ENCODE measurements at regions not wholly inside any gene's neighbourhood (a gene's known extent, or its start where the extent isn't known, plus 50 kb on each side); places are given as distances from the start of the nearest gene placed in this dataset.

DNA sequence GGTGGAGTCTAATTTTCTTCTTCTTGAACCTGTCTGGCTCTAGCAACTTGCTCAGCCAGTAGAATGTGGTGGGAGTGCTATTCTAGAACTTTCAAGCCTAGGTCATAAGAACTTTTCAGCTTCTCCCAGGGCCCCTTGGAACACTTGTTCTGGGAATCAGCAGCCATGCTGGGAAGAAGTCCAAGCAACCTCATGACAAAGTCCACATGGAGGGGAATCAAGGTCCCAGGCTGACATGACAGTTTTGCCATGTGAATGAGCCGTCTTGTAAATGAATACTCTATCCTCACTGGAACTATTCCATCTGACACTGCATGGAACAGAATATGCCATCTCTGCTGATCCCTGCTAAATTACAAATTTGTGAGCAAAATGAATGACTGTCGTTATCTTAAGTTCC is 214.2 kb upstream of the TBX3 start:
- no peak overlapping the region for H2AFZ ChIP-seq (ENCODE audit: low read depth, low read length)

DNA sequence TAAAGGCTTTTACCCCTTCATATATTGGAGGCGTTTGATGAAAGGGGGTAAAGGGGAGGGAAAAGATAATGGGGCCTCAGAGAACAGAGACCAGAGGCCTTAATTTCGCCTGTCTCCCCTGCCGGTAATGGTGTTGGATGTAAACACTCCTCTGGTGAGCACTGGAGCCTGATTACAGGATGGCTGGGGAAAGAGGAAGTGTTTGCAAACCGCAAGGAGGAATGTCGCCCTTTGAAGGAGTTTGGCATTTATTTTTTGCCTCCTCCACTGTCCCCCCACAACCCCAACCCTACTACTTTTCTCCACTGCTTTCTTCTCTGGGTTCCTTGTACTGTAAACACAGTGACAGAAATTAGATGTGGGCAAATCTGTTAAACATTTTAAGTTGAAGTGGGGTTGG is 211.9 kb upstream of the TBX3 start:
- no peaks in the 10 kb centered on the region for H3K27me3 ChIP-seq (ENCODE audit: insufficient read depth, low read depth, low read length)
- TF ChIP-seq EZH2 (IDR thresholded peaks at IDR 0.05; ENCODE audit: borderline replicate concordance, insufficient read depth, low read length, poor library complexity, severe bottlenecking): no peak
- no peak for TF ChIP-seq POLR2AphosphoS5 (IDR thresholded peaks at IDR 0.05)
- no peak for TF ChIP-seq EP300 (conservative IDR thresholded peaks at IDR 0.05; ENCODE audit: poor library complexity, severe bottlenecking)
- no peak for TF ChIP-seq SMC3 (conservative IDR thresholded peaks at IDR 0.05; ENCODE audit: poor library complexity)
- TF ChIP-seq, protein P1, sequence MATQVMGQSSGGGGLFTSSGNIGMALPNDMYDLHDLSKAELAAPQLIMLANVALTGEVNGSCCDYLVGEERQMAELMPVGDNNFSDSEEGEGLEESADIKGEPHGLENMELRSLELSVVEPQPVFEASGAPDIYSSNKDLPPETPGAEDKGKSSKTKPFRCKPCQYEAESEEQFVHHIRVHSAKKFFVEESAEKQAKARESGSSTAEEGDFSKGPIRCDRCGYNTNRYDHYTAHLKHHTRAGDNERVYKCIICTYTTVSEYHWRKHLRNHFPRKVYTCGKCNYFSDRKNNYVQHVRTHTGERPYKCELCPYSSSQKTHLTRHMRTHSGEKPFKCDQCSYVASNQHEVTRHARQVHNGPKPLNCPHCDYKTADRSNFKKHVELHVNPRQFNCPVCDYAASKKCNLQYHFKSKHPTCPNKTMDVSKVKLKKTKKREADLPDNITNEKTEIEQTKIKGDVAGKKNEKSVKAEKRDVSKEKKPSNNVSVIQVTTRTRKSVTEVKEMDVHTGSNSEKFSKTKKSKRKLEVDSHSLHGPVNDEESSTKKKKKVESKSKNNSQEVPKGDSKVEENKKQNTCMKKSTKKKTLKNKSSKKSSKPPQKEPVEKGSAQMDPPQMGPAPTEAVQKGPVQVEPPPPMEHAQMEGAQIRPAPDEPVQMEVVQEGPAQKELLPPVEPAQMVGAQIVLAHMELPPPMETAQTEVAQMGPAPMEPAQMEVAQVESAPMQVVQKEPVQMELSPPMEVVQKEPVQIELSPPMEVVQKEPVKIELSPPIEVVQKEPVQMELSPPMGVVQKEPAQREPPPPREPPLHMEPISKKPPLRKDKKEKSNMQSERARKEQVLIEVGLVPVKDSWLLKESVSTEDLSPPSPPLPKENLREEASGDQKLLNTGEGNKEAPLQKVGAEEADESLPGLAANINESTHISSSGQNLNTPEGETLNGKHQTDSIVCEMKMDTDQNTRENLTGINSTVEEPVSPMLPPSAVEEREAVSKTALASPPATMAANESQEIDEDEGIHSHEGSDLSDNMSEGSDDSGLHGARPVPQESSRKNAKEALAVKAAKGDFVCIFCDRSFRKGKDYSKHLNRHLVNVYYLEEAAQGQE (IDR thresholded peaks at IDR 0.05; ENCODE audit: borderline replicate concordance): no peak
- TF ChIP-seq, protein P2, sequence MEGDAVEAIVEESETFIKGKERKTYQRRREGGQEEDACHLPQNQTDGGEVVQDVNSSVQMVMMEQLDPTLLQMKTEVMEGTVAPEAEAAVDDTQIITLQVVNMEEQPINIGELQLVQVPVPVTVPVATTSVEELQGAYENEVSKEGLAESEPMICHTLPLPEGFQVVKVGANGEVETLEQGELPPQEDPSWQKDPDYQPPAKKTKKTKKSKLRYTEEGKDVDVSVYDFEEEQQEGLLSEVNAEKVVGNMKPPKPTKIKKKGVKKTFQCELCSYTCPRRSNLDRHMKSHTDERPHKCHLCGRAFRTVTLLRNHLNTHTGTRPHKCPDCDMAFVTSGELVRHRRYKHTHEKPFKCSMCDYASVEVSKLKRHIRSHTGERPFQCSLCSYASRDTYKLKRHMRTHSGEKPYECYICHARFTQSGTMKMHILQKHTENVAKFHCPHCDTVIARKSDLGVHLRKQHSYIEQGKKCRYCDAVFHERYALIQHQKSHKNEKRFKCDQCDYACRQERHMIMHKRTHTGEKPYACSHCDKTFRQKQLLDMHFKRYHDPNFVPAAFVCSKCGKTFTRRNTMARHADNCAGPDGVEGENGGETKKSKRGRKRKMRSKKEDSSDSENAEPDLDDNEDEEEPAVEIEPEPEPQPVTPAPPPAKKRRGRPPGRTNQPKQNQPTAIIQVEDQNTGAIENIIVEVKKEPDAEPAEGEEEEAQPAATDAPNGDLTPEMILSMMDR (IDR thresholded peaks at IDR 0.05; ENCODE audit: poor library complexity, severe bottlenecking): no peak
- TF ChIP-seq RAD21 (conservative IDR thresholded peaks at IDR 0.05): no peak
- TF ChIP-seq MXI1 (conservative IDR thresholded peaks at IDR 0.05; ENCODE audit: poor library complexity, severe bottlenecking): no peak
- H3K79me2 ChIP-seq (replicated peaks; ENCODE audit: insufficient read depth, low read length): no peaks in the 10 kb centered on the region
- no peaks in the 10 kb centered on the region for H3F3A ChIP-seq (ENCODE audit: insufficient read depth, low read length, poor library complexity, severe bottlenecking)
- no peak overlapping the region for H3K9ac ChIP-seq (ENCODE audit: low read length)
- H3K4me3 ChIP-seq (ENCODE audit: low read length): no peak overlapping the region
- no peak overlapping the region for H3K27ac ChIP-seq (ENCODE audit: low read length)
- H3K9me2 ChIP-seq (ENCODE audit: insufficient read depth, low read length): no peaks in the 10 kb centered on the region
- no peaks in the 10 kb centered on the region for H4K20me1 ChIP-seq (ENCODE audit: insufficient read depth)
- H3K9me3 ChIP-seq (ENCODE audit: low read length): no peaks in the 10 kb centered on the region
- H3K4me2 ChIP-seq (ENCODE audit: low read length): no peak overlapping the region
- H2AFZ ChIP-seq (ENCODE audit: low read depth, low read length): no peak overlapping the region
- no peaks in the 10 kb centered on the region for H3K36me3 ChIP-seq (ENCODE audit: insufficient read depth, low read length)

More for the DNA sequence above, 214.2 kb upstream of the TBX3 start:
- no peak overlapping the region for H3K4me3 ChIP-seq (ENCODE audit: low read length)
- no peak overlapping the region for H3K4me2 ChIP-seq (ENCODE audit: low read length)
- no peaks in the 10 kb centered on the region for H3F3A ChIP-seq (ENCODE audit: insufficient read depth, low read length, poor library complexity, severe bottlenecking)
- no peak overlapping the region for H3K9ac ChIP-seq (ENCODE audit: low read length)
- TF ChIP-seq, protein P2 (IDR thresholded peaks at IDR 0.05; ENCODE audit: poor library complexity, severe bottlenecking): no peak
- TF ChIP-seq, protein P1 (IDR thresholded peaks at IDR 0.05; ENCODE audit: borderline replicate concordance): no peak
- TF ChIP-seq RAD21 (conservative IDR thresholded peaks at IDR 0.05): no peak
- TF ChIP-seq POLR2AphosphoS5 (IDR thresholded peaks at IDR 0.05): no peak
- TF ChIP-seq MXI1 (conservative IDR thresholded peaks at IDR 0.05; ENCODE audit: poor library complexity, severe bottlenecking): no peak
- no peak for TF ChIP-seq SMC3 (conservative IDR thresholded peaks at IDR 0.05; ENCODE audit: poor library complexity)
- TF ChIP-seq TAF1 (IDR thresholded peaks at IDR 0.05; ENCODE audit: low read depth): no peak
- TF ChIP-seq EP300 (conservative IDR thresholded peaks at IDR 0.05; ENCODE audit: poor library complexity, severe bottlenecking): no peak
- no peaks in the 10 kb centered on the region for H3K9me3 ChIP-seq (ENCODE audit: low read length)
- H3K27me3 ChIP-seq (ENCODE audit: insufficient read depth, low read depth, low read length): no peaks in the 10 kb centered on the region
- no peaks in the 10 kb centered on the region for H3K79me2 ChIP-seq (replicated peaks; ENCODE audit: insufficient read depth, low read length)
- H3K36me3 ChIP-seq (ENCODE audit: insufficient read depth, low read length): no peaks in the 10 kb centered on the region
- H4K20me1 ChIP-seq (ENCODE audit: insufficient read depth): no peaks in the 10 kb centered on the region
- H3K9me2 ChIP-seq (ENCODE audit: insufficient read depth, low read length): no peaks in the 10 kb centered on the region
- H3K27ac ChIP-seq (ENCODE audit: low read length): no peak overlapping the region
